SK-N-SH treated with all-trans-retinoic acid at 6 μM for 48 hours (cell line): ENCODE measurements at regions not wholly inside any gene's neighbourhood (a gene's known extent, or its start where the extent isn't known, plus 50 kb on each side); places are given as distances from the start of the nearest gene placed in this dataset.

Source experiments
- ESRRG ChIP-seq: fragments of 250-450 bp; sonication (Bioruptor Pico); IDR thresholded peaks from 2 replicates; pipeline ENCODE4 v1.6.1; 2021; ENCODE audit warnings: mild to moderate bottlenecking
- ISL1 ChIP-seq: fragments of 250-450 bp; sonication (Bioruptor Pico); IDR thresholded peaks from 2 replicates; pipeline ENCODE4 v2.1.2; 2022; ENCODE audit warnings: mild to moderate bottlenecking, moderate library complexity
- OSR1 ChIP-seq: fragments of 250-450 bp; sonication (Bioruptor Pico); IDR thresholded peaks from 2 replicates; pipeline ENCODE4 v1.8.0; 2022; ENCODE audit warnings: moderate library complexity, mild to moderate bottlenecking, inconsistent platforms
- PATZ1 ChIP-seq: fragments of 250-450 bp; sonication (Bioruptor Pico); IDR thresholded peaks from 2 replicates; pipeline ENCODE4 v1.8.0; 2020; ENCODE audit warnings: mild to moderate bottlenecking, moderate library complexity, borderline replicate concordance
- POU6F1 ChIP-seq: fragments of 250-450 bp; sonication (Bioruptor Pico); IDR thresholded peaks from 2 replicates; pipeline ENCODE4 v1.8.0; 2021; ENCODE audit warnings: low read depth, mild to moderate bottlenecking, moderate library complexity, borderline replicate concordance
- PPARA ChIP-seq: fragments of 250-450 bp; sonication (Bioruptor Pico); IDR thresholded peaks from 2 replicates; pipeline ENCODE4 v1.5.0; 2020; ENCODE audit warnings: mild to moderate bottlenecking, borderline replicate concordance
- ZFP3 ChIP-seq: fragments of 250-450 bp; sonication (Bioruptor Pico); IDR thresholded peaks from 2 replicates; pipeline ENCODE4 v1.5.0; 2020; ENCODE audit warnings: mild to moderate bottlenecking, moderate library complexity
- ZFP30 ChIP-seq: fragments of 450-650 bp; formaldehyde crosslinking; IDR thresholded peaks from 2 replicates; pipeline ENCODE4 v1.5.0; 2022; ENCODE audit warnings: mild to moderate bottlenecking, moderate library complexity
- ZNF70 ChIP-seq: fragments of 450-650 bp; formaldehyde crosslinking; IDR thresholded peaks from 2 replicates; pipeline ENCODE4 v1.5.0; 2020; ENCODE audit warnings: mild to moderate bottlenecking, moderate library complexity
- ZNF8 ChIP-seq: fragments of 450-650 bp; formaldehyde crosslinking; IDR thresholded peaks from 2 replicates; pipeline ENCODE4 v1.5.0; 2020; ENCODE audit warnings: mild to moderate bottlenecking, moderate library complexity

GRCh38 chr9:29882767-29883166 lies 2309.5 kb upstream of the C9orf72 start:
- TF ChIP-seq ZNF8 (CRISPR knock-in tag), result no peak
- no peak for TF ChIP-seq ESRRG
- TF ChIP-seq ZFP30 (CRISPR knock-in tag), result no peak
- TF ChIP-seq PATZ1 (CRISPR knock-in tag), result no peak
- no peak for TF ChIP-seq ZFP3 (CRISPR knock-in tag)
- TF ChIP-seq ISL1 (CRISPR knock-in tag), result no peak
- no peak for TF ChIP-seq ZNF70 (CRISPR knock-in tag)
- no peak for TF ChIP-seq OSR1
- TF ChIP-seq POU6F1 (CRISPR knock-in tag), result no peak
- no peak for TF ChIP-seq PPARA (CRISPR knock-in tag)
